ENCODE measurements at regions not wholly inside any gene's neighbourhood (a gene's known extent, or its start where the extent isn't known, plus 50 kb on each side); places are given as distances from the start of the nearest gene placed in this dataset.

DNA sequence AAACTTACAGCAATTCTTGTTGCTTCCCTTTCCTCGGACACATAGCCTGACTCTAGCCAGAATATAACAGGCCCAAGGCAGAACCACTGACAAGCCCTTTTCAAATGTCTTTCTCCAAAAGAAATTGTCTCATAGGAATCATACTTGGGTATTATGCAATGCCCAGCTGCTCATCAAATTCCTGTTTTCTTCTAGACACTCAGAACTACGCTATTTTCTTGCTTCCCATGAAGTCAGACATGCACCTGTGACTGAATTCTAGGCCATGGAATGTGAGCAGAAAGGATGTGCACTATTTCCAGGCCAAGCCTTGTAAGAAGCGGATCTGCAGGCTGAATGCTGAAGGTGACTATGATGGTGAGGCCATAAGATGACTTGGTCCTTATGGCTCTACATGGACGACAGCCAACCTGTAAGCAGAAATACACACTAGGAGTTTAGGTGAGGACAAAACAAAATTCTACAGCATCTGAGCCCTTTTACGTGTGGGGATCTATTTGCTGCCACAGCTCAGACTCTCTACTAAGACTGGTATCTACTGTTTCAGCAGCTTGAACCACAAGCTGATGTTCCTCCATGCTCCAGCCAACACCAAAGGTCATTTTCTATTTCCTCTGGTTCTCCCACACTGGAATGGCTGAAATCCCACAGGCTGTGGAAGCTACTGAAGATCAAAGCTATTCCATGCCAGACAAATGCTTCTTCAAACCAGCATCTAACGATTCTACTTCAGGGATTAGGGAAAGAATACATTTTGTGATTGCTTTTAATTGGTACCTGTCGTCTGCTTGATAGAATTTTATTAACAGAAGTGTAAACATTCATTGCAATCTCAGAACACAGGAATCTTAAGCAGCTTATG is 378.7 kb downstream of the RBM43 start:
- CTCF ChIA-PET: interaction anchor here (1.3 kb wide), 1 partner anchor 11 kb away, joined by 5 read pairs; no protein-coding TSS in a partner anchor

More for the DNA sequence above, 378.7 kb downstream of the RBM43 start:
- H3K4me1 ChIP-seq (ENCODE audit: control insufficient read depth, extremely low read depth, insufficient read depth, low read length): no peaks in the 10 kb centered on the region
- no peaks in the 10 kb centered on the region for H3K27me3 ChIP-seq (ENCODE audit: control insufficient read depth in 2 of 2, insufficient read depth in 2 of 2, low read length in 2 of 2)
- no peaks in the 10 kb centered on the region for H3K36me3 ChIP-seq (ENCODE audit: control insufficient read depth in 2 of 2, extremely low read depth in 1 of 2, insufficient read depth in 2 of 2, low read length in 2 of 2)
- H3K4me3 ChIP-seq (replicated peaks in 1 of 3; ENCODE audit: insufficient read depth in 1 of 3, low read depth in 1 of 3, low read length in 3 of 3): no peak overlapping the region
- no peak overlapping the region for H2AFZ ChIP-seq (ENCODE audit: low read depth, low read length)
- DNase-seq (ENCODE audit: low read depth, low spot score): no peak
- no TSS peak for BruUV-seq (replicated peaks)
- TF ChIP-seq JUN (IDR thresholded peaks at IDR 0.05; ENCODE audit: borderline replicate concordance, insufficient read depth, insufficient read length, low read depth): no peak
- no peak for TF ChIP-seq POLR2AphosphoS5 (IDR thresholded peaks at IDR 0.05; ENCODE audit: insufficient read depth, low read depth, low read length)
- TF ChIP-seq GATA2 (IDR thresholded peaks at IDR 0.05; ENCODE audit: insufficient read depth, insufficient read length, low read depth, low read length): no peak
- no peak for TF ChIP-seq MYC (IDR thresholded peaks at IDR 0.05; ENCODE audit: low read depth, low read length)
- no peak for TF ChIP-seq CTCF (IDR thresholded peaks at IDR 0.05; ENCODE audit: extremely low read depth in 1 of 2, insufficient read depth in 1 of 2, low read depth in 1 of 2, low read length in 2 of 2)
- TF ChIP-seq MAX (IDR thresholded peaks at IDR 0.05; ENCODE audit: insufficient read depth, insufficient read length): no peak
- TF ChIP-seq POLR2A (IDR thresholded peaks at IDR 0.05; ENCODE audit: low read depth, low read length): no peak
- no peak for TF ChIP-seq FOS (IDR thresholded peaks at IDR 0.05; ENCODE audit: borderline replicate concordance, insufficient read depth, low read length)
- TF ChIP-seq EZH2 (IDR thresholded peaks at IDR 0.05; ENCODE audit: borderline replicate concordance, low read depth, low read length, severe bottlenecking): no peak
- intact Hi-C loops (cut with micrococcal nuclease) (no loop called here), dilution Hi-C loops (cut with MboI; ENCODE audit: extremely low pct_ligation_motif_present, low sequenced_read_pairs) (no loop called here)
- H3K9ac ChIP-seq (replicated peaks; ENCODE audit: extremely low read depth, insufficient read depth, low read length): no peak overlapping the region
- FAIRE-seq: no peak
- no peak overlapping the region for H3K27ac ChIP-seq (ENCODE audit: insufficient read depth, low read depth, low read length)
- H3K9me3 ChIP-seq (replicated peaks; ENCODE audit: control insufficient read depth, insufficient read depth, low read length): no peaks in the 10 kb centered on the region
- H3K79me2 ChIP-seq (ENCODE audit: control insufficient read depth, insufficient read depth, low read length): no peaks in the 10 kb centered on the region
- no peak overlapping the region for H3K4me2 ChIP-seq (ENCODE audit: insufficient read depth, low read length)
- H4K20me1 ChIP-seq (replicated peaks; ENCODE audit: control insufficient read depth, extremely low read depth, insufficient read depth, low read length): no peaks in the 10 kb centered on the region
- no peaks in the 10 kb centered on the region for H3K9me1 ChIP-seq (replicated peaks; ENCODE audit: control insufficient read depth, extremely low read depth, insufficient read depth, low read length)
- POLR2A ChIA-PET: no interaction called here

Data from endothelial cell of umbilical vein (primary cell).